WI38 (cell line): ENCODE measurements at regions not wholly inside any gene's neighbourhood (a gene's known extent, or its start where the extent isn't known, plus 50 kb on each side); places are given as distances from the start of the nearest gene placed in this dataset.
"Not testable (repeated sequence)": the region's sequence is repeated elsewhere in the genome, so short reads cannot be mapped to it uniquely, and the experiment has no call there.

Experiments
- H3K4me3 ChIP-seq: 2 replicates; pipeline ENCODE4 v1.5.1; 2011; ENCODE audit warnings: low read depth, mild to moderate bottlenecking, control low read depth, low read length
- CTCF ChIP-seq: IDR thresholded peaks from 2 replicates; pipeline ENCODE4 v1.5.1; 2012; ENCODE audit warnings: low read depth, mild to moderate bottlenecking, control low read depth, low read length

GRCh38 chr12:131276501-131277185 lies 322.9 kb downstream of the ADGRD1 start:
- no peak overlapping the region for H3K4me3 ChIP-seq
- no peak for TF ChIP-seq CTCF

GRCh38 chr12:131277186-131278091 lies 323.7 kb downstream of the ADGRD1 start:
- not testable (repeated sequence) for H3K4me3 ChIP-seq

GRCh38 chr12:131278451-131279115 lies 324.9 kb downstream of the ADGRD1 start:
- H3K4me3 ChIP-seq: not testable (repeated sequence)

DNA sequence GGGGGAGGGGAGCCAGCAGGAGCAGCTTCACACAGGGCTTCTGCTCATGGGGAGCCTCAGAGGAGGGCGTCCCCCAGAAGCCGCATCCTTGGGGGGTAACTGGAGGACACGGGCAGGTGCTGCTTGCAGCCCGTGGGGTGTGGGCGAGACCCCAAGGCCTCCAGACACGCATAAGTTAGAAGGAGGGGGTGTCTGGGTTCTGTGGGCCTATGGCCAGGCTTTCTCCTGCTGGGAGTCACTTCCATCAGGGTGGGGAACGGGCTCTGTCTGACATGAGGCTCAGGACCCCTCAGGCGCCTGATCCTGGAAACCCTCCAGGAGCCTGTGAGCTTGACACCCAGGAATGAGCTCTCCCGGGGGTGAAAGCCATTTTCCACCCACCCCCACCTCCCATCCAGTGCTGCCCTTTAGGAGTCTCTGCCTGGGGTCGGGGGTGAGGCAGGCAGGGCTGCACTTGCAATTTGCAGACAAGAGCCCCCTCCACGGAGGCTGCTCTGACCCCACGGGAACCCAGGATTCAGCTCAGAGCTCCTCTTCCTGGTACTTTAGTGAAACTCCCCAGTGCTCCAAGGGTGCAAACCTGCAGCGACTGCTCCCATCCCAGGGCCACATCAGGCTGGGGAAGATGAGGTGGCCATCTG lies 325.7 kb downstream of the ADGRD1 start:
- no peak for TF ChIP-seq CTCF

DNA sequence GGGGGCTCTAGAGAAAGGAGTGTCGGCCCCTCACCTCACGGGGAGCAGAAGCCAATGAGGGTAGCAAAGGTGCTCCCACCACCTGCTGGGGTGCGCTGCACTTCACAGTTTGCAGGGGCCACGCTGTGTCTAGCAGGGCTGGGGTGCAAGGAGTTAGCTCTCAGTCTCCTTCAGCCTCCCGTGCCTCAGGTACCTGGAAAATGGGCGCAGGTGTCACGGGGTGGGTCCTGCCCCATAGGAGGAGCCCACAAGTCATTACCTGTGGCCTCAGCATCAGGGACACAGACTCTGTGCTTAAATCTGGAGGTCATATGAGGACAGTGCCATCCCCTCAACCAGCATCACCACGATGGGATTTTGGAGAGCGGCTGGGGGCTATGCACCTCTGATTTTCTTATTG lies 326.7 kb downstream of the ADGRD1 start:
- no peak for TF ChIP-seq CTCF
- no peak overlapping the region for H3K4me3 ChIP-seq

More for the DNA sequence above, 325.7 kb downstream of the ADGRD1 start:
- H3K4me3 ChIP-seq: no peak overlapping the region

GRCh38 chr12:131281016-131281415 lies 327.3 kb downstream of the ADGRD1 start:
- TF ChIP-seq CTCF: no peak
- no peak overlapping the region for H3K4me3 ChIP-seq

- TF ChIP-seq CTCF: no peak
- H3K4me3 ChIP-seq: no peak overlapping the region
Measured at GRCh38 chr12:131282292-131283080, 328.8 kb downstream of the ADGRD1 start.
